Transverse colon (tissue), 3 donors: ENCODE measurements at regions not wholly inside any gene's neighbourhood (a gene's known extent, or its start where the extent isn't known, plus 50 kb on each side); places are given as distances from the start of the nearest gene placed in this dataset.

Source experiments
- CTCF ChIP-seq, 5 experiments: fragments of 200-600 bp in 3 of 5; fragments of 450-650 bp in 2 of 5; sonication (generic) in 3 of 5; IDR thresholded peaks; 1 replicate in 2 of 5; 2 replicates in 3 of 5; pipeline ENCODE4 v1.5.1; 2016 to 2017; ENCODE audit warnings: antibody characterized with exemption in 5 of 5, inconsistent platforms in 3 of 5, mild to moderate bottlenecking in 2 of 5, moderate library complexity in 1 of 5
- POLR2A ChIP-seq: fragments of 450-650 bp; IDR thresholded peaks from one replicate; pipeline ENCODE4 v1.6.1; 2016; ENCODE audit warnings: antibody characterized with exemption, mild to moderate bottlenecking, moderate library complexity

- TF ChIP-seq POLR2A = no peak
- no peak for TF ChIP-seq CTCF (IDR thresholded peaks at IDR 0.05)
Measured at GRCh38 chr3:154749514-154749913, 319.5 kb upstream of the GPR149 start.
